ENCODE measurements at regions not wholly inside any gene's neighbourhood (a gene's known extent, or its start where the extent isn't known, plus 50 kb on each side); places are given as distances from the start of the nearest gene placed in this dataset.

GRCh38 chr3:43997788-43998369 is 243.8 kb upstream of the TOPAZ1 start:
- TF ChIP-seq EZH2phosphoT487 (IDR thresholded peaks at IDR 0.05; ENCODE audit: insufficient read depth, low read depth), result 0 out of 2 replicates have a peak, but pooled peaks have one; percentile 59
- no peak for TF ChIP-seq EZH2 (IDR thresholded peaks at IDR 0.05; ENCODE audit: insufficient read depth, poor library complexity, severe bottlenecking)

All from GM23248 (cell line).